ENCODE measurements at regions not wholly inside any gene's neighbourhood (a gene's known extent, or its start where the extent isn't known, plus 50 kb on each side); places are given as distances from the start of the nearest gene placed in this dataset.

DNA sequence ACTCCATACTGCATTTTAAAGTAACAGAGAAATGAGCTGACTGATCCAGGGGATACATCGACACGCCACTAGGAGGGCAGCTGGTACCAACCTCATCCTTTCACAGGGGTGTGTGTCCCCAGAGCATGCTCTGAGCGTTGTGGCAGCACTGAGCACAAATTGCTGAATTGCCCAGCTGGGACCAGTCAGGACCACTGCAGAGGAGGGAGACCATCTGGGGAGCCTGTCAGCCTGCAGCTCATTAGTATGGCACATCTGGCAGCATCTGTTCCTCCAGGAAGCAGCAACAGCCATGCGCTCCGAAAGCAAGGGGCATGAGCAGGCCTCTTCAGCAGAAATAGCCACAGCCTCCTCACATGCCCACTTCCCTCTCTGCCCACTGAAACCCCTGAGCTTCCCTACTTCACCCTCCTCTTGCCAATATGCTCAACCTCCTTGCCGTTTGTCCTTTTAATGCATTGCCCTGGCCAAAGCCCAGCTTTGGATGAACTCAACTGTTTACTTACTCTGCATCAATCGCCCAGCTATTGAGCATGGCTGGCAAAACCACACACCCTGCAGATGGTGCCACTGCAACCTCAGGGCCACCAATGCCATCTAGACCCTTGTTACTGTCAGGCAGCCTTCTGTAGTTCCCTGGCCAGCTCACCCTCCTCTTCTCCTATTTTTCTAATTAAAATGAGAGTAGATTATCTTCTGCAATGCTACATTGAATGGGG is 77.6 kb upstream of the NEDD9 start:
- TF ChIP-seq ZNF629 (CRISPR knock-in tag; conservative IDR thresholded peaks at IDR 0.05), result no peak
- TF ChIP-seq ZSCAN21 (CRISPR knock-in tag; IDR thresholded peaks at IDR 0.05; ENCODE audit: borderline replicate concordance), result no peak
- no peak for TF ChIP-seq MYC (CRISPR knock-in tag; IDR thresholded peaks at IDR 0.05; ENCODE audit: borderline replicate concordance)
- TF ChIP-seq ATF2 (CRISPR knock-in tag; IDR thresholded peaks at IDR 0.05), result no peak
- TF ChIP-seq, protein P1, sequence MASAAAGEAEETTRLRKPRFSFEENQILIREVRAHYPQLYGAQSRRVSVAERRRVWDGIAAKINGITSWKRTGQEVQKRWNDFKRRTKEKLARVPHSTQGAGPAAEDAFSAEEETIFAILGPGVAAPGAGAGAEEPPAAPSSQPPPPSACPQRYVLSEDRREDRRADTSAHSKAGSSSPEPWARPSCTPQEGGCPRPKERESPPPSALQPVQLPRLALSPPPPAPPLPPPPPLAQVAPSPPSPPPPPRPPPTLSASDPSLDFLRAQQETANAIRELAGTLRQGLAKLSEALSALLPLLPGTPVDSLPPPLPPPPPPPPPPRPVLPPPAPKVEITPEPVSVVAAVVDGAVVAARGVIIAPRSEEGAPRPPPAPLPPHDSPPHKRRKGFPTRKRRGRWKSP (CRISPR knock-in tag; IDR thresholded peaks at IDR 0.05), result no peak
- no peak for TF ChIP-seq POLR2A (IDR thresholded peaks at IDR 0.05; ENCODE audit: insufficient read depth in 1 of 2, low read depth in 2 of 2, low read length in 2 of 2)
- TF ChIP-seq BRF2 (CRISPR knock-in tag; IDR thresholded peaks at IDR 0.05), result no peak
- no peak for TF ChIP-seq HNRNPK (IDR thresholded peaks at IDR 0.05; ENCODE audit: low read depth, low read length, poor library complexity, severe bottlenecking)
- TF ChIP-seq, protein P2, sequence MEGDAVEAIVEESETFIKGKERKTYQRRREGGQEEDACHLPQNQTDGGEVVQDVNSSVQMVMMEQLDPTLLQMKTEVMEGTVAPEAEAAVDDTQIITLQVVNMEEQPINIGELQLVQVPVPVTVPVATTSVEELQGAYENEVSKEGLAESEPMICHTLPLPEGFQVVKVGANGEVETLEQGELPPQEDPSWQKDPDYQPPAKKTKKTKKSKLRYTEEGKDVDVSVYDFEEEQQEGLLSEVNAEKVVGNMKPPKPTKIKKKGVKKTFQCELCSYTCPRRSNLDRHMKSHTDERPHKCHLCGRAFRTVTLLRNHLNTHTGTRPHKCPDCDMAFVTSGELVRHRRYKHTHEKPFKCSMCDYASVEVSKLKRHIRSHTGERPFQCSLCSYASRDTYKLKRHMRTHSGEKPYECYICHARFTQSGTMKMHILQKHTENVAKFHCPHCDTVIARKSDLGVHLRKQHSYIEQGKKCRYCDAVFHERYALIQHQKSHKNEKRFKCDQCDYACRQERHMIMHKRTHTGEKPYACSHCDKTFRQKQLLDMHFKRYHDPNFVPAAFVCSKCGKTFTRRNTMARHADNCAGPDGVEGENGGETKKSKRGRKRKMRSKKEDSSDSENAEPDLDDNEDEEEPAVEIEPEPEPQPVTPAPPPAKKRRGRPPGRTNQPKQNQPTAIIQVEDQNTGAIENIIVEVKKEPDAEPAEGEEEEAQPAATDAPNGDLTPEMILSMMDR (CRISPR knock-in tag; IDR thresholded peaks at IDR 0.05), result no peak
- no peak for TF ChIP-seq ZBTB1 (CRISPR knock-in tag; IDR thresholded peaks at IDR 0.05; ENCODE audit: borderline replicate concordance)
- TF ChIP-seq ZNF281 (CRISPR knock-in tag; IDR thresholded peaks at IDR 0.05; ENCODE audit: borderline replicate concordance), result no peak
- TF ChIP-seq U2AF2 (IDR thresholded peaks at IDR 0.05; ENCODE audit: low read depth, low read length), result no peak
- no peak for TF ChIP-seq FOXK2 (IDR thresholded peaks at IDR 0.05)
- no peak for TF ChIP-seq NFIC (IDR thresholded peaks at IDR 0.05; ENCODE audit: low read length)

Measured in HepG2 (cell line).